SK-N-SH (cell line): ENCODE measurements at regions not wholly inside any gene's neighbourhood (a gene's known extent, or its start where the extent isn't known, plus 50 kb on each side); places are given as distances from the start of the nearest gene placed in this dataset.

Experiments used
- CTCF ChIA-PET: fragments of 300-600, 350-600 bp; formaldehyde crosslinking; extraction: SDS; loops from one replicate; lab custom pipeline; 2021; lab: Yijun Ruan, JAX
- POLR2A ChIA-PET: fragments of 350-600 bp; sonication (Branson Sonifier 250); formaldehyde crosslinking; extraction: SDS; loops from one replicate; lab custom pipeline; 2020; ENCODE audit warnings: antibody characterized with exemption, inconsistent platforms; lab: Yijun Ruan, JAX
- DNase-seq: peaks from one replicate; pipeline ENCODE4 v3.0.0; 2012
- H2AFZ ChIP-seq: fragments of 200-600 bp; sonication (generic); 2 replicates; pipeline ENCODE4 v1.8.1; 2016; ENCODE audit warnings: antibody characterized with exemption, mild to moderate bottlenecking, low read depth
- H3F3A ChIP-seq: fragments of 200-600 bp; sonication (generic); replicated peaks from 2 replicates; pipeline ENCODE3; 2016; ENCODE audit warnings: antibody characterized with exemption, mild to moderate bottlenecking; ENCODE audit not compliant: insufficient read depth
- H3K27ac ChIP-seq, 2 experiments: fragments of 200-500 bp in 1 of 2; fragments of 200-600 bp in 1 of 2; sonication (Bioruptor generic) in 1 of 2; sonication (generic), shearing (Covaris generic) in 1 of 2; 2 replicates each; pipeline versions ENCODE4 v1.5.1 to v1.6.1; 2014 to 2016; ENCODE audit warnings: low read depth in 2 of 2, inconsistent platforms in 1 of 2, low read length in 1 of 2, mild to moderate bottlenecking in 1 of 2, mixed read lengths in 1 of 2
- H3K27me3 ChIP-seq: fragments of 200-600 bp; sonication (generic), shearing (Covaris generic); 2 replicates; pipeline ENCODE4 v1.6.1; 2016; ENCODE audit warnings: mixed run types; ENCODE audit not compliant: insufficient read depth
- H3K36me3 ChIP-seq, 2 experiments: fragments of 200-500 bp in 1 of 2; fragments of 200-600 bp in 1 of 2; sonication (Bioruptor generic) in 1 of 2; sonication (generic) in 1 of 2; replicated peaks in 1 of 2; 2 replicates each; pipeline versions ENCODE3 to v1.5.1; 2014 to 2016; ENCODE audit warnings: low read length in 1 of 2, mild to moderate bottlenecking in 1 of 2; ENCODE audit not compliant: insufficient read depth in 2 of 2, control insufficient read depth in 1 of 2
- H3K4me1 ChIP-seq, 2 experiments: fragments of 200-500 bp in 1 of 2; fragments of 200-600 bp in 1 of 2; sonication (Bioruptor generic) in 1 of 2; sonication (generic), shearing (Covaris generic) in 1 of 2; 2 replicates each; pipeline versions ENCODE4 v1.5.1 to v1.6.1; 2014 to 2016; ENCODE audit warnings: low read depth in 1 of 2, low read length in 1 of 2, mixed run types in 1 of 2; ENCODE audit not compliant: insufficient read depth in 2 of 2, control insufficient read depth in 1 of 2
- H3K4me2 ChIP-seq: fragments of 200-600 bp; sonication (generic), shearing (Covaris generic); 2 replicates; pipeline ENCODE4 v1.6.1; 2017; ENCODE audit warnings: mixed run types
- H3K4me3 ChIP-seq, 2 experiments: fragments of 200-500 bp in 1 of 2; fragments of 200-600 bp in 1 of 2; sonication (Bioruptor generic) in 1 of 2; sonication (generic), shearing (Covaris generic) in 1 of 2; 2 replicates each; pipeline versions ENCODE4 v1.5.1 to v1.8.1; 2014 to 2016; ENCODE audit warnings: low read depth in 2 of 2, inconsistent platforms in 1 of 2, low read length in 1 of 2, mild to moderate bottlenecking in 1 of 2, mixed read lengths in 1 of 2, moderate library complexity in 1 of 2
- H3K79me2 ChIP-seq: fragments of 200-600 bp; sonication (generic); 2 replicates; pipeline ENCODE4 v1.8.1; 2017; ENCODE audit warnings: mild to moderate bottlenecking; ENCODE audit not compliant: insufficient read depth
- H3K9ac ChIP-seq: fragments of 200-600 bp; sonication (generic); 2 replicates; pipeline ENCODE4 v1.6.1; 2017; ENCODE audit warnings: mixed run types
- H3K9me2 ChIP-seq: fragments of 200-600 bp; sonication (generic); 2 replicates; pipeline ENCODE4 v1.6.1; 2017; ENCODE audit warnings: mixed run types
- H3K9me3 ChIP-seq: fragments of 200-600 bp; sonication (generic); 2 replicates; pipeline ENCODE4 v1.6.1; 2017; ENCODE audit warnings: mixed run types, mild to moderate bottlenecking, moderate library complexity
- H4K20me1 ChIP-seq: fragments of 200-600 bp; sonication (generic); 2 replicates; pipeline ENCODE4 v1.6.1; 2017; ENCODE audit warnings: mild to moderate bottlenecking, mixed run types; ENCODE audit not compliant: insufficient read depth
- CHD2 ChIP-seq: fragments of 150-350 bp; IDR thresholded peaks from 2 replicates; pipeline ENCODE4 v1.6.1; 2018; ENCODE audit warnings: low read length; ENCODE audit not compliant: partially characterized antibody
- CTCF ChIP-seq: fragments of 200-600 bp; sonication (generic); IDR thresholded peaks from 2 replicates; pipeline ENCODE4 v1.6.1; 2017; ENCODE audit warnings: antibody characterized with exemption, mild to moderate bottlenecking, moderate library complexity
- EP300 ChIP-seq, 2 experiments: IDR thresholded peaks; 2 replicates each; pipeline versions ENCODE4 v1.4.0 to v1.6.1; 2012; ENCODE audit warnings: borderline replicate concordance in 1 of 2, low read depth in 1 of 2, low read length in 1 of 2
- EZH2phosphoT487 ChIP-seq: fragments of 200-600 bp; sonication (generic); IDR thresholded peaks from 2 replicates; pipeline ENCODE4 v1.6.1; 2017; ENCODE audit warnings: low read depth, mixed run types, mild to moderate bottlenecking, antibody characterized with exemption, moderate library complexity, borderline replicate concordance
- GATA2 ChIP-seq: sonication (generic); formaldehyde crosslinking; IDR thresholded peaks from 2 replicates; pipeline ENCODE4 v1.5.0; 2020; ENCODE audit warnings: mild to moderate bottlenecking, missing genetic modification reagents
- MEF2A ChIP-seq: IDR thresholded peaks from 2 replicates; pipeline ENCODE4 v1.4.0; 2012; ENCODE audit warnings: low read depth, borderline replicate concordance
- POLR2AphosphoS5 ChIP-seq: IDR thresholded peaks from 2 replicates; pipeline ENCODE4 v1.6.1; 2012; ENCODE audit warnings: low read depth, low read length
- RCOR1 ChIP-seq: fragments of 150-350 bp; IDR thresholded peaks from 2 replicates; pipeline ENCODE4 v1.6.1; 2017; ENCODE audit warnings: antibody characterized with exemption, low read length
- SMC3 ChIP-seq: IDR thresholded peaks from 2 replicates; pipeline ENCODE4 v1.6.1; 2012; ENCODE audit warnings: low read depth, low read length, improper control_type of control experiment
- TAF1 ChIP-seq: IDR thresholded peaks from 2 replicates; pipeline ENCODE4 v1.6.1; 2012; ENCODE audit warnings: low read depth, mild to moderate bottlenecking, low read length, moderate library complexity, borderline replicate concordance
- USF1 ChIP-seq: IDR thresholded peaks from 2 replicates; pipeline ENCODE4 v1.4.0; 2012; ENCODE audit warnings: low read depth, borderline replicate concordance
- YY1 ChIP-seq: IDR thresholded peaks from 2 replicates; pipeline ENCODE4 v1.4.0; 2012; ENCODE audit warnings: low read depth, mild to moderate bottlenecking
- WGBS: methylation state at CpG from one replicate; pipeline ENCODE4 v1.1.6; 2017; ENCODE audit warnings: low lambda C conversion rate; 5-methylcytosine and 5-hydroxymethylcytosine counted together

GRCh38 chr2:5530011-5530696, 162.0 kb upstream of the SOX11 start:
- Histone ChIP-seq H3K4me3 (no peak overlapping the region), H4K20me1 (no peaks in the 10 kb centered on the region), H3K4me2 (no peak overlapping the region), H3F3A (no peaks in the 10 kb centered on the region), H3K4me1 (peaks cover 0 to 12% of the 10 kb centered on the region in 2 experiments; a peak in 2 of 4 replicates), H3K36me3 (no peaks in the 10 kb centered on the region), H3K27ac (peak overlapping the region in 1 of 2 experiments; percentile 75; a peak in 2 of 4 replicates), H3K79me2 (no peaks in the 10 kb centered on the region), H2AFZ (no peak overlapping the region), H3K9ac (no peak overlapping the region), H3K9me2 (no peaks in the 10 kb centered on the region), H3K27me3 (no peaks in the 10 kb centered on the region), H3K9me3 (no peaks in the 10 kb centered on the region)
- ChIA-PET POLR2A (interaction anchor here (0.6 to 1.0 kb wide), 2 partner anchors 9 to 53 kb away, joined by 3 to 7 read pairs; no protein-coding TSS in a partner anchor), CTCF (interaction anchor here (0.7 to 1.2 kb wide), 3 partner anchors 14 to 239 kb away, joined by 3 read pairs; no protein-coding TSS in a partner anchor)
- WGBS: 25% methylated on average over 11 of the region's 11 CpGs
- peak; percentile 61 for DNase-seq
- TF ChIP-seq CTCF: no peak
- no peak for TF ChIP-seq TAF1
- TF ChIP-seq CHD2: peak; percentile 49
- TF ChIP-seq USF1: no peak
- peak; percentile 48; the same call in 1 of the 2 replicates for TF ChIP-seq RCOR1
- peak; percentile 58 for TF ChIP-seq GATA2 (CRISPR knock-in tag)
- no peak for TF ChIP-seq MEF2A
- no peak for TF ChIP-seq SMC3
- TF ChIP-seq EP300 (IDR thresholded peaks at IDR 0.05; ENCODE audit: borderline replicate concordance in 1 of 2, low read depth in 1 of 2, low read length in 1 of 2): no peak
- TF ChIP-seq POLR2AphosphoS5: no peak
- TF ChIP-seq YY1: no peak
- TF ChIP-seq EZH2phosphoT487: no peak

DNA sequence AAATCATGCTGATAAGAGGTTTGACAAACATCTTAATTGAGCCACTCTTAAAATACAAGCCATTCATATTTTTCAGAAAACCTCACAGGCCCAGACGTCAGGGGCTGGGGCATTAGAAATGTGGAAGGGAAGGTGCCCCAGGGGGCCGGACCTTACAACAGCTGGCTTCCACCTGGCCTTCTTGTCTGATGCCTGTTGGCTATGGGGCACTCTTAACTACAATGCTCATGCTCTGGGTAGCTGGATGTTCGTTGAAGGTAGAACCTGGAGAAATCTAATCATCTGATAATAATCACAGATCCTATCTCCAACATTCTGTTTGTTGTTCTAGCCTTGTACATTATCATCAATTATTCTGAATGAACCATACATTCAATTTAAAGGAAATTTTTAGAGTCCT, 156.9 kb upstream of the SOX11 start:
- TF ChIP-seq CHD2 (no peak), GATA2 (CRISPR knock-in tag) (peak; percentile 78), EP300 (IDR thresholded peaks at IDR 0.05; ENCODE audit: borderline replicate concordance in 1 of 2, low read depth in 1 of 2, low read length in 1 of 2) (peak in 1 of 2 experiments; percentile 63; a peak in 1 of 4 replicates)

More for the DNA sequence above, 156.9 kb upstream of the SOX11 start:
- Histone ChIP-seq H3F3A (no peaks in the 10 kb centered on the region), H3K27ac (no peak overlapping the region), H3K36me3 (no peaks in the 10 kb centered on the region), H3K4me2 (no peak overlapping the region), H3K27me3 (no peaks in the 10 kb centered on the region), H2AFZ (no peak overlapping the region), H4K20me1 (no peaks in the 10 kb centered on the region), H3K79me2 (no peaks in the 10 kb centered on the region), H3K4me3 (no peak overlapping the region), H3K9ac (no peak overlapping the region), H3K4me1 (peaks cover 0 to 26% of the 10 kb centered on the region in 2 experiments; a peak in 2 of 4 replicates), H3K9me2 (no peaks in the 10 kb centered on the region), H3K9me3 (0 out of 2 replicates have a peak, but pooled peaks cover 11% of the 10 kb centered on the region)
- 9% methylated on average over 3 of the region's 3 CpGs for WGBS
- CTCF ChIA-PET: interaction anchor here (0.9 to 1.0 kb wide), 2 partner anchors 9 to 156 kb away, joined by 3 read pairs; no protein-coding TSS in a partner anchor
- peak; percentile 40 for DNase-seq
- POLR2A ChIA-PET: interaction anchor here (1.5 kb wide), 1 partner anchor 157 kb away, joined by 3 read pairs; the partner anchor contains the start of gene SOX11
